ENCODE measurements at regions not wholly inside any gene's neighbourhood (a gene's known extent, or its start where the extent isn't known, plus 50 kb on each side); places are given as distances from the start of the nearest gene placed in this dataset.
A peak's percentile ranks its signal among the peaks of the same experiment; 100 is the strongest.

DNA sequence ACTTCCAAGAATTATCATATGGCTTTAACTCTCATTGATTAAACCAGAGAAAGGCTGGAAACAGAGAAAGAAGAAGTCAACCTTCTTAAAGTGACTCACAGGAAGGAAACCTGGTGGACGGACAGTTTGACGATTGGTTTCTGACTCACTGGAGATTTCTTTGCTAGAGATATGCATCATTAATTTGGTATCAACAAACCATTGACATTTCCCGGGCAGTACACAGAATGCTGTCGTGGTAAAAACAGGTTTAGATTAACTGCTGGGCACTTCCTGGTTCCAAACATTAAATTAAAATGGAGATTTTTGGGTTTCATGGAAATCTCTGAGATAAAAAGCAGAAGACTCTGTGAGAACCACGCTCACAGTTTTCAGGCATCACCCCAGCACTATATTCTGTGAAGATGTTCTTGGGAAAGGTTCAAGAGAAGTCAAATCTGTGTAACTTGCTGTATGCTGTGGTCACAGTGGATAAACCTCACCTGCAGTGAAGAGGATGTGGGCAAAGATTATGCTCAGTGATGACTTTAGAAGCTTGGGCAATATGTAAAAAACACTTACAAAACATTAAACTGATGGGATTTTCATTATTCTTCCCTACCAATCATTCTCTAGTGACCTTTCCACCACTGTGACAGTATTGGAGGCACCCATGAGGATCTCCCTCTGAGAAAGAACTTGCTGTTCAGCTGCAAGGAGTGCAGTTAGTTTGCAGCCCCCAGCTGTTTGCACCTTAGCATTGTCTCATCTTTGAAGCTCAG lies 61.1 kb upstream of the CD44 start:
- WGBS = 71% methylated on average over 5 of the region's 5 CpGs
- no peak for TF ChIP-seq EGR1 (IDR thresholded peaks at IDR 0.05; ENCODE audit: low read depth in 2 of 2)
- no peak for TF ChIP-seq RXRA (IDR thresholded peaks at IDR 0.05)
- no peak for TF ChIP-seq SP1 (IDR thresholded peaks at IDR 0.05)
- TF ChIP-seq, protein P1, sequence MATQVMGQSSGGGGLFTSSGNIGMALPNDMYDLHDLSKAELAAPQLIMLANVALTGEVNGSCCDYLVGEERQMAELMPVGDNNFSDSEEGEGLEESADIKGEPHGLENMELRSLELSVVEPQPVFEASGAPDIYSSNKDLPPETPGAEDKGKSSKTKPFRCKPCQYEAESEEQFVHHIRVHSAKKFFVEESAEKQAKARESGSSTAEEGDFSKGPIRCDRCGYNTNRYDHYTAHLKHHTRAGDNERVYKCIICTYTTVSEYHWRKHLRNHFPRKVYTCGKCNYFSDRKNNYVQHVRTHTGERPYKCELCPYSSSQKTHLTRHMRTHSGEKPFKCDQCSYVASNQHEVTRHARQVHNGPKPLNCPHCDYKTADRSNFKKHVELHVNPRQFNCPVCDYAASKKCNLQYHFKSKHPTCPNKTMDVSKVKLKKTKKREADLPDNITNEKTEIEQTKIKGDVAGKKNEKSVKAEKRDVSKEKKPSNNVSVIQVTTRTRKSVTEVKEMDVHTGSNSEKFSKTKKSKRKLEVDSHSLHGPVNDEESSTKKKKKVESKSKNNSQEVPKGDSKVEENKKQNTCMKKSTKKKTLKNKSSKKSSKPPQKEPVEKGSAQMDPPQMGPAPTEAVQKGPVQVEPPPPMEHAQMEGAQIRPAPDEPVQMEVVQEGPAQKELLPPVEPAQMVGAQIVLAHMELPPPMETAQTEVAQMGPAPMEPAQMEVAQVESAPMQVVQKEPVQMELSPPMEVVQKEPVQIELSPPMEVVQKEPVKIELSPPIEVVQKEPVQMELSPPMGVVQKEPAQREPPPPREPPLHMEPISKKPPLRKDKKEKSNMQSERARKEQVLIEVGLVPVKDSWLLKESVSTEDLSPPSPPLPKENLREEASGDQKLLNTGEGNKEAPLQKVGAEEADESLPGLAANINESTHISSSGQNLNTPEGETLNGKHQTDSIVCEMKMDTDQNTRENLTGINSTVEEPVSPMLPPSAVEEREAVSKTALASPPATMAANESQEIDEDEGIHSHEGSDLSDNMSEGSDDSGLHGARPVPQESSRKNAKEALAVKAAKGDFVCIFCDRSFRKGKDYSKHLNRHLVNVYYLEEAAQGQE (IDR thresholded peaks at IDR 0.05) = no peak
- no peak for TF ChIP-seq RAD21 (IDR thresholded peaks at IDR 0.05)
- TF ChIP-seq NR2F2 (IDR thresholded peaks at IDR 0.05) = no peak
- no peak for TF ChIP-seq TAF1 (conservative IDR thresholded peaks at IDR 0.05)
- TF ChIP-seq, protein P2, sequence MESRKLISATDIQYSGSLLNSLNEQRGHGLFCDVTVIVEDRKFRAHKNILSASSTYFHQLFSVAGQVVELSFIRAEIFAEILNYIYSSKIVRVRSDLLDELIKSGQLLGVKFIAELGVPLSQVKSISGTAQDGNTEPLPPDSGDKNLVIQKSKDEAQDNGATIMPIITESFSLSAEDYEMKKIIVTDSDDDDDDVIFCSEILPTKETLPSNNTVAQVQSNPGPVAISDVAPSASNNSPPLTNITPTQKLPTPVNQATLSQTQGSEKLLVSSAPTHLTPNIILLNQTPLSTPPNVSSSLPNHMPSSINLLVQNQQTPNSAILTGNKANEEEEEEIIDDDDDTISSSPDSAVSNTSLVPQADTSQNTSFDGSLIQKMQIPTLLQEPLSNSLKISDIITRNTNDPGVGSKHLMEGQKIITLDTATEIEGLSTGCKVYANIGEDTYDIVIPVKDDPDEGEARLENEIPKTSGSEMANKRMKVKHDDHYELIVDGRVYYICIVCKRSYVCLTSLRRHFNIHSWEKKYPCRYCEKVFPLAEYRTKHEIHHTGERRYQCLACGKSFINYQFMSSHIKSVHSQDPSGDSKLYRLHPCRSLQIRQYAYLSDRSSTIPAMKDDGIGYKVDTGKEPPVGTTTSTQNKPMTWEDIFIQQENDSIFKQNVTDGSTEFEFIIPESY (IDR thresholded peaks at IDR 0.05) = no peak
- TF ChIP-seq FOXA1 (IDR thresholded peaks at IDR 0.05) = no peak
- no peak for DNase-seq (ENCODE audit: low spot score)

GRCh38 chr11:35078470-35078735 lies 60.6 kb upstream of the CD44 start:
- Histone ChIP-seq H3K27me3 (ENCODE audit: control insufficient read depth in 4 of 4, insufficient read depth in 4 of 4, low read length in 3 of 4) (no peaks in the 10 kb centered on the region), H3K9me3 (ENCODE audit: control insufficient read depth in 4 of 4, low read length in 3 of 4) (no peaks in the 10 kb centered on the region), H3K4me3 (ENCODE audit: low read depth in 1 of 3, low read length in 3 of 3) (no peak overlapping the region), H3K4me1 (ENCODE audit: control insufficient read depth in 4 of 4, insufficient read depth in 4 of 4, low read length in 3 of 4) (peaks cover 0 to 10% (median 4%) of the 10 kb centered on the region in 4 donors), H3K27ac (ENCODE audit: low read depth in 1 of 2, low read length in 2 of 2) (peak overlapping the region in 1 of 2 donors; percentile 15), H3K9ac (ENCODE audit: low read depth in 1 of 2, low read length in 2 of 2) (no peak overlapping the region), H3K36me3 (ENCODE audit: control insufficient read depth in 4 of 4, insufficient read depth in 3 of 4, low read depth in 1 of 4, low read length in 3 of 4) (no peaks in the 10 kb centered on the region)
- 100% methylated on average over 1 of the region's 1 CpG for WGBS
- no peak for DNase-seq (ENCODE audit: low spot score)
- TF ChIP-seq YY1 (IDR thresholded peaks at IDR 0.05) = no peak

More for the DNA sequence above, 61.1 kb upstream of the CD44 start:
- Histone ChIP-seq H3K9ac (ENCODE audit: low read depth in 1 of 2, low read length in 2 of 2) (no peak overlapping the region), H3K9me3 (ENCODE audit: control insufficient read depth in 4 of 4, low read length in 3 of 4) (no peaks in the 10 kb centered on the region), H3K27ac (ENCODE audit: low read depth in 1 of 2, low read length in 2 of 2) (peak overlapping the region in 1 of 2 donors; percentile 15), H3K27me3 (ENCODE audit: control insufficient read depth in 4 of 4, insufficient read depth in 4 of 4, low read length in 3 of 4) (no peaks in the 10 kb centered on the region), H3K4me3 (ENCODE audit: low read depth in 1 of 3, low read length in 3 of 3) (no peak overlapping the region), H3K4me1 (ENCODE audit: control insufficient read depth in 4 of 4, insufficient read depth in 4 of 4, low read length in 3 of 4) (peaks cover 0 to 10% (median 4%) of the 10 kb centered on the region in 4 donors), H3K36me3 (ENCODE audit: control insufficient read depth in 4 of 4, insufficient read depth in 3 of 4, low read depth in 1 of 4, low read length in 3 of 4) (no peaks in the 10 kb centered on the region)

GRCh38 chr11:35079611-35080010 lies 59.4 kb upstream of the CD44 start:
- 89% methylated on average over 4 of the region's 4 CpGs for WGBS
- H3K9ac ChIP-seq (ENCODE audit: low read depth in 1 of 2, low read length in 2 of 2) = no peak overlapping the region
- H3K4me3 ChIP-seq (ENCODE audit: low read depth in 1 of 3, low read length in 3 of 3) = no peak overlapping the region
- H3K4me1 ChIP-seq (ENCODE audit: control insufficient read depth in 4 of 4, insufficient read depth in 4 of 4, low read length in 3 of 4) = peaks cover 0 to 10% (median 4%) of the 10 kb centered on the region in 4 donors
- no peaks in the 10 kb centered on the region for H3K36me3 ChIP-seq (ENCODE audit: control insufficient read depth in 4 of 4, insufficient read depth in 3 of 4, low read depth in 1 of 4, low read length in 3 of 4)
- no peak for DNase-seq (ENCODE audit: low spot score)
- H3K9me3 ChIP-seq (ENCODE audit: control insufficient read depth in 4 of 4, low read length in 3 of 4) = no peaks in the 10 kb centered on the region
- H3K27ac ChIP-seq (ENCODE audit: low read depth in 1 of 2, low read length in 2 of 2) = no peak overlapping the region
- H3K27me3 ChIP-seq (ENCODE audit: control insufficient read depth in 4 of 4, insufficient read depth in 4 of 4, low read length in 3 of 4) = no peaks in the 10 kb centered on the region
- TF ChIP-seq, protein P1 (IDR thresholded peaks at IDR 0.05) = no peak
- TF ChIP-seq FOXA1 (IDR thresholded peaks at IDR 0.05) (no peak), NR2F2 (IDR thresholded peaks at IDR 0.05) (no peak), HNF4G (IDR thresholded peaks at IDR 0.05) (no peak), JUND (IDR thresholded peaks at IDR 0.05) (no peak), EGR1 (IDR thresholded peaks at IDR 0.05; ENCODE audit: low read depth in 2 of 2) (no peak), RXRA (IDR thresholded peaks at IDR 0.05) (no peak), YY1 (IDR thresholded peaks at IDR 0.05) (no peak)
- TF ChIP-seq, protein P2 (IDR thresholded peaks at IDR 0.05) = no peak
- TF ChIP-seq, protein P3, sequence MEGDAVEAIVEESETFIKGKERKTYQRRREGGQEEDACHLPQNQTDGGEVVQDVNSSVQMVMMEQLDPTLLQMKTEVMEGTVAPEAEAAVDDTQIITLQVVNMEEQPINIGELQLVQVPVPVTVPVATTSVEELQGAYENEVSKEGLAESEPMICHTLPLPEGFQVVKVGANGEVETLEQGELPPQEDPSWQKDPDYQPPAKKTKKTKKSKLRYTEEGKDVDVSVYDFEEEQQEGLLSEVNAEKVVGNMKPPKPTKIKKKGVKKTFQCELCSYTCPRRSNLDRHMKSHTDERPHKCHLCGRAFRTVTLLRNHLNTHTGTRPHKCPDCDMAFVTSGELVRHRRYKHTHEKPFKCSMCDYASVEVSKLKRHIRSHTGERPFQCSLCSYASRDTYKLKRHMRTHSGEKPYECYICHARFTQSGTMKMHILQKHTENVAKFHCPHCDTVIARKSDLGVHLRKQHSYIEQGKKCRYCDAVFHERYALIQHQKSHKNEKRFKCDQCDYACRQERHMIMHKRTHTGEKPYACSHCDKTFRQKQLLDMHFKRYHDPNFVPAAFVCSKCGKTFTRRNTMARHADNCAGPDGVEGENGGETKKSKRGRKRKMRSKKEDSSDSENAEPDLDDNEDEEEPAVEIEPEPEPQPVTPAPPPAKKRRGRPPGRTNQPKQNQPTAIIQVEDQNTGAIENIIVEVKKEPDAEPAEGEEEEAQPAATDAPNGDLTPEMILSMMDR (IDR thresholded peaks at IDR 0.05; ENCODE audit: low read depth, low read length, missing input control) = no peak
